OCI-LY3 (cell line): ENCODE measurements at regions not wholly inside any gene's neighbourhood (a gene's known extent, or its start where the extent isn't known, plus 50 kb on each side); places are given as distances from the start of the nearest gene placed in this dataset.

ENCODE experiments used
- CTCF ChIP-seq: fragments of 200-600, 300-600 bp; sonication (generic); IDR thresholded peaks from 2 replicates; pipeline ENCODE4 v1.5.1; 2014; ENCODE audit warnings: antibody characterized with exemption, low read length, low read depth
- EZH2phosphoT487 ChIP-seq: fragments of 200-600 bp; shearing (Covaris generic); IDR thresholded peaks from 2 replicates; pipeline ENCODE4 v1.6.1; 2018; ENCODE audit warnings: antibody characterized with exemption, mixed run types, low read depth

- TF ChIP-seq CTCF (no peak), EZH2phosphoT487 (no peak)
These were observed 219.4 kb upstream of the NRXN1 start for GRCh38 chr2:51251356-51251755.
